Jurkat, Clone E6-1 (cell line): ENCODE measurements at regions not wholly inside any gene's neighbourhood (a gene's known extent, or its start where the extent isn't known, plus 50 kb on each side); places are given as distances from the start of the nearest gene placed in this dataset.
"Not testable (repeated sequence)": the region's sequence is repeated elsewhere in the genome, so short reads cannot be mapped to it uniquely, and the experiment has no call there.

Experiments
- DNase-seq: peaks from one replicate; pipeline ENCODE4 v3.0.0-alpha.2; 2011; ENCODE audit warnings: low read depth, low spot score
- H3K4me3 ChIP-seq: 2 replicates; pipeline ENCODE4 v1.5.1; 2011; ENCODE audit warnings: mild to moderate bottlenecking, low read length, control low read depth, moderate library complexity

- no peak overlapping the region for H3K4me3 ChIP-seq
- no peak for DNase-seq
Measured at GRCh38 chr4:183808097-183808456, 97.0 kb upstream of the STOX2 start.

GRCh38 chr4:183812567-183812966 lies 92.5 kb upstream of the STOX2 start:
- H3K4me3 ChIP-seq = no peak overlapping the region
- DNase-seq = no peak

GRCh38 chr4:183814461-183814860 lies 90.6 kb upstream of the STOX2 start:
- no peak overlapping the region for H3K4me3 ChIP-seq
- no peak for DNase-seq

DNA sequence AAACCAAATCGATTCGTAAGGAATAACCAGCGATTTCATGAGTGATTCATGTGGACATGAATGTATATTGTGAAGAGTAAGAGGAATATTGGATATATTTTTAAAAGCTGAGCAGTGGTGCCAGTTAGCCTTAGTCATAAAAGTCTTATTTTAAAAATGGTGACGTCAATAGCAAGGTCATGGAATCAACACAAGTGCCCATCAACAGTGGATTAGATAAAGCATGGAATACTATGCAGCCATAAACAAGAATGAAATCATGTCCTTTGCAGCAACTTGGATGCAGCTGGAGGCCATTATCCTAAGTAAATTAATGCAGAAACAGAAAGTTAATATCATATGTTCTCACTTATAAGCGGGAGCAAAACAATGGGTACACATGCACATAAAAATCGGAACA lies 89.0 kb upstream of the STOX2 start:
- no peak for DNase-seq

DNA sequence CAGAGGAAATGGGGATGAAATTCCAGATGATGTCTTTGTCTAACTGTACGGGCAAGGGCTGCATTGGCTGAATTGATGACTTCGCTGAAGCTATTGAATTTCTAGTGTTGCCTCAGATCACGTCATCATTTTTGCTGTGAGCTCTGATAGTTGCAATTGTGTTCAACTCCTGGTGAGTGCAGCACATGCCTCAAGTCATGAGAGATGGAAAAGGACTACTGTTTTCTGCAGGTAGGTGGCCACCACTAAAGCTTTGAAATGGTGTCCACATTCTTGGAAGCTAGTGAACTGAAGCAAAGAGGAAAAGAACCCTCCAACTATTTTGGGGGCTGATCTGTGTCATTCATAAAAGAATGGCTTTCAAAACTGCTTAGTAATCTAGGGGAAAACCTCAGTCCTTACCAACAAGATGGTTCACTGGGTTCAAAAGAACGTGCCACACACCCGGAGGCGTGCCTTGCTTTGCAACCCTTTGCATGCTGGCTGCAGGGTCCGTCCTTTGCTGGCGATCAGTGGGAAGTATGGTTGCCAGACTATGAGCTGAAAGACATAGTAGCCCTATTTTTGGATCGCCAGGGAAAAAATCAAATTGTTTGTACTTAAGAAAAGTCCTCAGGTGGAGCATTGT lies 88.1 kb upstream of the STOX2 start:
- no peak for DNase-seq
- H3K4me3 ChIP-seq = no peak overlapping the region

More for the DNA sequence above, 89.0 kb upstream of the STOX2 start:
- H3K4me3 ChIP-seq = no peak overlapping the region

DNA sequence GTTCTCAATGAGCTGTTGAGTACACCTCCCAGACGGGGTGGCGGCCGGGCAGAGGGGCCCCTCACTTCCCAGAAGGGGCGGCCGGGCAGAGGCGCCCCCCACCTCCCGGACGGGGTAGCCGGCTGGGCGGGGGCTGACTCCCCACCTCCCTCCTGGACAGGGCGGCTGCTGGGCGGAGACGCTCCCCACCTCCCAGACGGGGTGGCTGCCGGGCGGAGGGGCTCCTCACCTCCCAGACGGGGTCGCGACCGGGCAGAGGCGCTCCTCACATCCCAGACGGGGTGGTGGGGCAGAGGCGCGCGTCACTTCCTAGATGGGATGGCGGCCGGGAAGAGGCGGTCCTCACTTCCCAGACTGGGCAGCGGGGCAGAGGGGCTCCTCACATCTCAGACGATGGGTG lies 86.5 kb upstream of the STOX2 start:
- not testable (repeated sequence) for H3K4me3 ChIP-seq, DNase-seq

- no peak for DNase-seq
- no peak overlapping the region for H3K4me3 ChIP-seq
Measured at GRCh38 chr4:183821076-183821853, 83.8 kb upstream of the STOX2 start.

DNA sequence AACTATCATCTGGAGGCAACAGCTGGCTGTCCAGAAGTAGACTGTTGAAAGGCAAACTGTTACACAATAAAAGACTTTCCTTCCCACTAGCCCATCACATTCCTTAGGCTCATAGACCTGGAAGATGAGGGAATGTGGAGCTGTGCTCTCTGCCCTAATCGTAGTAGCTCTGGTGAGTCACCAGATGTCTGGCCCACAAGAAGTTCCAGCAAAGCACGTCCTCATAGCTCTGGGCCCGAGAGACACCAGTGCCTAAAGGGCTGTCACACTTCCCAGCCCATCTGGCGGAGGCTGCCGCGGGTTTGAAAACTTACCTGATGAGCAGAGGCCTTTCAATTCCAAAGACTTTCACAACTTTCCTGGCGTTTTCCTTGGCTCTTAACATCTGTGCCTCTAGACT lies 81.7 kb upstream of the STOX2 start:
- H3K4me3 ChIP-seq = no peak overlapping the region
- no peak for DNase-seq

DNA sequence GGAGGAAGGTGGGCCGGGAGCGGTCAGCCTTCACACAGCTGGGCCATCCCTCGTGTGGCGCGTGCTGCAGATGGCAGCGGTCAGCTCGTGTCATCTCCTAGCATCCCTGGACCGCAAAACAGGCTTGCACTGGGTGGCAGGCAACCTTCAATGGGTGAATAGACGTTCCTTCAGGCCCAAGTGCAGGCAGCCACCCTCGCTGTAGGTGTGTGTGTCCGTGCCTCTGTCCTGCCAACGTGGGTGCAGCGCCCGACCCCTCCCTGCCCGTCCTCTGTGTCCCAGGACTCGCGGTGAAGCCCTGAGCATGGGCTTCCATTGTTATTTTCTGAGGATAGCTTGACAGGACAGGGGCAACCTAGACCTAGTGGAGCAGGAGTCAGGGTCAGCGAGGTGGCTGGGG lies 79.8 kb upstream of the STOX2 start:
- no peak overlapping the region for H3K4me3 ChIP-seq
- DNase-seq = no peak

DNA sequence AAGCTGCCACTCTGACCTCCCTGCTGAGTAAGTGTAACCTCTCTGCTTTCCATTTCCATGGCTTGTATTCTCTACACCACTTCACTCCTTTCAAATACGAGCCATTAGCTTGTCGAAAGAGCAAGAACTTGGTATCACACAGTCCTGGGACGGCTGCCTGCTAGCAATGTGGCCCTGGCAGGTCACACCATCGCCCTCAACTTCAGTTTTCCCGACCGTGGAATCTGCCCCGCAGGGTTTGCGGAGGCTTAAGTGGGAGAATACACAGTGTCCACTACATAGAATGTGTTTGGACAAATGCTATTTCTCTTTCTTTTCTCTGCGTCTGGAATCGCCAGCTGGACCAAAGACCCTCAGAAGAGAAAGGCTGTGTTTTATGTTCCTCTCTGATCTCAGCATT lies 78.6 kb upstream of the STOX2 start:
- DNase-seq = no peak
- H3K4me3 ChIP-seq = no peak overlapping the region

DNA sequence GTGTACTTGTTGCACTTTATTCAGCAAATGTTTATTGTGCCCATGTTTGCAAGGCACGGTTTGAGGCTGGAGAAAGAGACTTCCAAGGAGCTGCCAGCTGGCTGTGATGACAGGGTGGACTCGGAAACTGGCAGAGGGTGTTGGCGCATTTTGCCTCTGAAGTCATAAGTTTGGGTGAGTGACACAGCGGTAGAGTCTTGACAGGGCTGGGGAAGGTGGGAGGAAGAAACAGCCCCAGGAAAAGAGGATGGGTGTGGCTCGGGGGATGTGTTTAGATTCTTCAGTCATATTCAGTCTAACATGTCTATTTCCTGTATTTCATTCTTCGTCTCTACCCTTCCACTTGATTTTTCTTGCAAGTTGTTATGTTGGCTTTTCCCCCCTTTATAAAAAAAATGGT lies 77.0 kb upstream of the STOX2 start:
- DNase-seq = no peak
- no peak overlapping the region for H3K4me3 ChIP-seq

DNA sequence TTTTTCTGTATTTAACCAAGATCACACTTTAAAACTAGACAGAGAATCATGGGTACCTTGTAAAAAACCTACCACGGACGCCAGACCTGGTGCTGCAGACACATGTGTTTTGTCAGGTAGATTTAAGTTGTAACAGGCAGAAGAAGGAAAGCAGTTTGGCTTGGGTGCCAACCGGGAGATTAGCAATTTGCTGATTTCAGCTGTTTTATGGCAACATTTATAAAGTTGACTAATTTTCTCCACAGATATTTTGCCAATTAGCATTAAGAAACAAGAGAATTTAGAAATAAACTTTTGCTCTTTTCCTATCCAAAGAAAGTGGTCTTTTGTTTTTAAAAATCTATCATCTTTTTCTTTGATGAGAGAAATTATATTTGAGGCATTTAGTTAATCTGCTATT lies 76.3 kb upstream of the STOX2 start:
- DNase-seq = no peak
- no peak overlapping the region for H3K4me3 ChIP-seq

- DNase-seq = no peak
- H3K4me3 ChIP-seq = no peak overlapping the region
Measured at GRCh38 chr4:183830438-183830985, 74.6 kb upstream of the STOX2 start.

- H3K4me3 ChIP-seq = no peak overlapping the region
- DNase-seq = no peak
Measured at GRCh38 chr4:183831026-183831446, 74.1 kb upstream of the STOX2 start.

DNA sequence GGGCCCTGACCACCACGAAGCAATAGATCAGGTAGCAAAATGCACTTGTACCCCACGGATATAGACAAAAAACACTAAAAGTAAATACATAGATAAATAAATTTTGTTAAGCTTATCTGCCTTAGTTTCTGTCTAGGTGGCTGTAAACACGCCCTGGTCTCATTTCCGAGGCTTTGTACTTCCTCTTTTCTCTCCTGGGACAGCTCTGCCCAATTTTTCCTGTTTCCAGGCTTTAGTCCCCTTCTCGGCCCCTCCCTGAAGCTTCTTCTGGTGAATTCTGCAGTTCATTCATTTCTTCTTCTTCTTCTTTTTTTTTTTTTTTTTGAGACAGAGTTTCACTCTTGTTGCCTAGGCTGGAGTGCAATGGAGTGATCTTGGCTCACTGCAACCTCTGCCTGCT lies 73.4 kb upstream of the STOX2 start:
- H3K4me3 ChIP-seq = no peak overlapping the region
- DNase-seq = no peak

GRCh38 chr4:183832776-183833450 lies 72.2 kb upstream of the STOX2 start:
- H3K4me3 ChIP-seq = no peak overlapping the region
- DNase-seq = no peak

DNA sequence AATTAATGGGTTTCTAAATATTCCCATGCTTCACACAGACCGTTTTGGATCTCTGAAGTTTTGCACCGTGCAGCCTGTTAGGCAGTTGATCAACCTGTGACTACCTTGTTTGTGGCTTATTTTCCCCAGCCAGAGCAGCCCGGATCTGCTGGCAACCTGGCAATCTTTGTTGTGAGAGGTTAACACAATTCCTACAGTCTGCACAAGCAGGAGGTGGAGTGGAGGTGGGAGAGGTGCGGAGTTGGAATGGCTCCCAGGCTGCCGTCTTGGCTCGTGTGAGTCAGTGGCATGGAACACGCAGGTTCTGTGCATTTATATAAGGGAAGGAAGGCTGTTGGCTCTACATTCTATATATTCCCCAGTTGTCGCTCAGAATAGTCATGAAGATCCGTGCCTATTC lies 70.9 kb upstream of the STOX2 start:
- H3K4me3 ChIP-seq = no peak overlapping the region
- no peak for DNase-seq

GRCh38 chr4:183837222-183837621 lies 67.9 kb upstream of the STOX2 start:
- DNase-seq = no peak
- H3K4me3 ChIP-seq = no peak overlapping the region

DNA sequence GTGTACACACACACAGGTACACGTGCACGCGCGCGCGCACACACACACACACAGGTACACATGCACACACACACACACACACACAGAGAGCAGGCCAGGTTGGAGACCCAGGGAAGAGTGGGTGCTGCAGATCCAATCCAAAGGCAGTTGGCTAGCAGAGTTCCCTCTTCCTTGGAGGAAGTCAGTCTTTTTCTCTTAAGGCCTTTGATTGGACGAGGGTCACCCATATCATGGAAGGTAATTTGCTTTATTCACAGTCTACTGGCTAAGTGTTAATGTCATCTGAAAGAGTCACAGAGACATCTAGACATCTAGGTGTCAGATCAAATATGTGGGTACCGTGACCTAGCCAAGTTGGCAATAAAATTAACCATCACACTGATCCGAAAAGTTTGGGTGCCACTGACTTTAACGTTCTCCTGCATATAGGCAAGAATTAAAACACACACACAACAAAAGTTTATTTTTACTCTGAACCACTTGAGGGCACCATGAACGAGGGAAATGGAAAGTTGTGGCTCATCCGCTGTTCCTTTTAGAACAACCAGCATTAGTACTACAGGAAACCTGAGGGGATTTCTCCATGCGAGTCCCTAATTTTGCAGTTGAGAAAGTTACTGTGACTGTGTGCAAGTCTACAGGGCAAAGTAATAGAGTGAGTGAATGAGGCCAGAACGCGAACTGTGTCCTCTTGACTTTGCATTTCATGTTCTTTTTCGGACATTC lies 66.0 kb upstream of the STOX2 start:
- no peak overlapping the region for H3K4me3 ChIP-seq
- DNase-seq = peak; percentile 14

GRCh38 chr4:183840311-183840710 lies 64.8 kb upstream of the STOX2 start:
- DNase-seq = peak; percentile 64
- H3K4me3 ChIP-seq = no peak overlapping the region
